ACHN (cell line): ENCODE measurements at regions not wholly inside any gene's neighbourhood (a gene's known extent, or its start where the extent isn't known, plus 50 kb on each side); places are given as distances from the start of the nearest gene placed in this dataset.

Experiments used
- DNase-seq: peaks from one replicate; pipeline ENCODE4 v3.0.0-alpha.2; 2015
- in situ Hi-C: cut with HindIII; loops from 2 replicates; pipeline ENCODE4 v1.10.0; 2017; ENCODE audit warnings: low sequenced_read_pairs, low pct_ligation_motif_present, low pct_unique_long_range_greater_than_20kb

- in situ Hi-C loops: no loop called here
- no peak for DNase-seq
Observed at GRCh38 chr16:54356391-54356790, 69.8 kb upstream of the IRX3 start.

DNA sequence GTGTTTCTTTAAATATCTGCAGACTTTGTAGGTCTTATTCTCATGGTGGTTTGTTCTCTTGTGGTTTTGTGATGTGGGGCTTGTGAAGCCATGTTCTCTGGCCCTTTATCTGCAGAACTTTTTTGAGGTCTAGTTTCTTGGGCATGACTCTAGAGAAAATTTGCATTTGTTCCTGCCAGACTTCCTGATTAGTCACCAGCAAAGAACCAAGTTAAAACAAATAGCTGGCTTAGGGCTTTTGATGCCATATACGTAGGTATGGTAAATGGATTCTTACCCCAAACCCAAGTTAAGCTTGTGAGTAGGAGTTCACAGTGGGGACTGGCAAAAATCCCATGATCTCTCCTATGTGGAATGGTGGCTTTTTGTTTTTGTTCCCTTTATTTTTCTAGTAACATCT lies 68.7 kb upstream of the IRX3 start:
- DNase-seq: no peak
- in situ Hi-C loops: no loop called here

DNA sequence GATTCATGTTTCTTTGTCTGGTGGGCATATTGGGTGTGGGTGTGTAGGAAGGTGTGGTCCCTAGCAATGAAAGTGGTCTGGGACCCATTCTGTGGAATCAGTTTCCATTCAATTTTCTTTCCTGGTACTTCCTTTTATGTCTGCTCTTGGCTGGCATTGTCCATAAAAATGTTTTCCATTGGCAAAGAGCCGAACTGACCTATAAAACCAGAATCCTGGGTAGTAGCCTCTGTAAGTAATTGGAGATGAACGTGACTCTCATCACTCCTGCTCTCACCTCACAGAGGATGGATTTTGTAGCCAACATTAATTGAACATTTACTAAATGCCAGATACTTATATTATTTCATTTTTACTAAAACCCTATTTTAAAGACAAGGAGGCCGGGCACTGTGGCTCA lies 66.5 kb upstream of the IRX3 start:
- in situ Hi-C loops: no loop called here
- no peak for DNase-seq

- in situ Hi-C loops: no loop called here
- DNase-seq: no peak
Observed at GRCh38 chr16:54351171-54351570, 64.6 kb upstream of the IRX3 start.

DNA sequence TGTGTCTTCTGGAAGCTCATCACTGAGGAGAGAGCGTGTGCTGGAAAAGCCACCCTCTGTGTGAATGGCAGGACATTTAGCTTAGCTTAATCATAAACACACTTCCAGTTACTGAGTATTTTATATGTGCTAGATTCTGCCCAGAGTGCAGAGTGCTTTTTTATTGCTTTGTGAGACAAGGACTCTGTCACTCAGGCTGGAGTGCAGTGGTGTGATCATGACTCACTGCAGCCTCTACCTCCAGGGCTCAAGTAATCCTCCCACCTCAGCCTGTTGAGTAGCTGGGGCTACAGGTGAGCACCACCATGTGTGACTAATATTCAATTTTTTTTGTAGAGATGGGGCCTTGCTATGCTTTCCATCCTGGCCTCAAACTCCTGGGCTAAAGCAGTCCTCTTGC lies 61.4 kb upstream of the IRX3 start:
- DNase-seq: no peak
- in situ Hi-C loops: no loop called here

DNA sequence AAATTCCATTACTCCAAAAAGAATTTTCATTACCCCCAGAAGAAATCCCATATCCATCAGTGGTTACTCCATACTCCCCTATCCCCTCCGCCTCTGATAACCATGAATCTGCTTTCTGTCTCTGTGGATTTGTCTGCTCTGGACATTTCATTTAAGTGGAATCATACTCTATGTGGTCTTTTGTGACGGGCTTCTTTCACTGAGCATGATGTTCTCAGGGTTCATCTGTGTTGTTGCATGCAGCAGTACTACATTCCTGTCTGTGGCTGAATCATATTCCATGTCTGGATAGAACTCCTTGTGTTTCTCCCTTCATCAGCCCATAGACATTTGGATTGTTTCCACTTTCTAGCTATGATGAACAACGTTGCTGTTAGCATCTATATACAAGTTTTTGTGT lies 59.5 kb upstream of the IRX3 start:
- DNase-seq: no peak
- in situ Hi-C loops: no loop called here

- in situ Hi-C loops: no loop called here
- no peak for DNase-seq
Observed at GRCh38 chr16:54344646-54345630, 58.4 kb upstream of the IRX3 start.

DNA sequence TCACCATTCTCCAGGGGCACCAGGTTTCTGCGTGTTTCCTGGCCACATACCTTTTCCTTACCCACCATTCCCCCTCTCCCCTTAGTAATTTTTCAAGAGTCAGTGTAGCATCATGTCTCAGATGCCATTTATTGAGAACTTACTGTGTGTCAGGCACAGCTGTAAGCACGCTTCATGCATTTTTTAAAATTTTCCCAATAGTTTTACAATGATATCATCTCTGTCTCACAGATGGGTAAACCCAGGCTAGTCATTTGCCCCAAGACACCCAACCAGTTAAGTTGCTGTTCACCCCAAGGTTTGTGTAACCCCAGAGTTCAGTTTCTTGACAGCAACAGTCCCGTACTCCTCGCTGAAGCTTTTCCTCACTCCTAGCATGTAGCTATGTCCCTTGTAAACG lies 56.4 kb upstream of the IRX3 start:
- DNase-seq: no peak
- in situ Hi-C loops: no loop called here

DNA sequence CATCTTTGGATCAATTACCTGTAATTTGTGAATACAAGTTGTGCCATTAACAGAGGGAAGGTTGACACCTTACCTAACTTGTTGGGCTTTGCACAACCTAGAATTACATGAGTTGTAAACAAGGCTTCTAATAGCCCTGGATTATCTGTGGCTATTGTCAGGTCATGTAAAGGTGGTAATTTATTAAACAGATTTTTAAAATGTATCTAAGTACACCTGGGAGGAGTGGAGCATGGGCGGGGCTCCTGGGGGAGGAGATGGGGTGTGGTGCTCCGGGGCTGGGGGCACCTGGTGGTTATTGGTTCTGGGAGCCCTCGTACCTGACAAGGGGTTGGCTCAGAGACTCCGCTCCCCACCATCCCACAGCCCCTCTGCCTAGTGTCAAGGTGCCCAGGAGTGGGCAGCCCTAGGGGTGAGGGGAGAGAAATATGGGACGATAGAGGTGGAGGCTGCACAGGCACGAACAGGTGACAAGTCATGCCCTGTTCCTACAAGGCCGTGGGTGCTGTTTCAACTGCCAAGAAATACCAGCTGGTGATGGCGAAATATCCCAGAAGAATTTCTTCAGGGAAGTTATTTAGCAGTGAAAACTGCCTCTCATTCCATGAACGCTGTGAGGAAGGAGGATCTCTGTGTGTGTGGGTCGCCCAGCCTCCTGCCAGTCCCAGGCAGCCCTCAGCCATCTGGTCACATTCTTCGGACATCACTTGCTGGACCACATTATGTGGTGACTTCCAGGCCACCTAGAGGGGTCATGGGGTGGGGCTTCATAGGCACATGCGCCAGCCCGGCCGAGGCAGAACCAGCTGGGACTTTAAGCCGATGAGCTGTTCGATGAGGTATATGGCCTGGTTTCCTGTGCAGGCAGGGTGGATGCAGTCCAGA lies 55.5 kb upstream of the IRX3 start:
- in situ Hi-C loops: no loop called here
- no peak for DNase-seq

- in situ Hi-C loops: no loop called here
- DNase-seq: no peak
Observed at GRCh38 chr16:54340531-54340930, 53.9 kb upstream of the IRX3 start.

DNA sequence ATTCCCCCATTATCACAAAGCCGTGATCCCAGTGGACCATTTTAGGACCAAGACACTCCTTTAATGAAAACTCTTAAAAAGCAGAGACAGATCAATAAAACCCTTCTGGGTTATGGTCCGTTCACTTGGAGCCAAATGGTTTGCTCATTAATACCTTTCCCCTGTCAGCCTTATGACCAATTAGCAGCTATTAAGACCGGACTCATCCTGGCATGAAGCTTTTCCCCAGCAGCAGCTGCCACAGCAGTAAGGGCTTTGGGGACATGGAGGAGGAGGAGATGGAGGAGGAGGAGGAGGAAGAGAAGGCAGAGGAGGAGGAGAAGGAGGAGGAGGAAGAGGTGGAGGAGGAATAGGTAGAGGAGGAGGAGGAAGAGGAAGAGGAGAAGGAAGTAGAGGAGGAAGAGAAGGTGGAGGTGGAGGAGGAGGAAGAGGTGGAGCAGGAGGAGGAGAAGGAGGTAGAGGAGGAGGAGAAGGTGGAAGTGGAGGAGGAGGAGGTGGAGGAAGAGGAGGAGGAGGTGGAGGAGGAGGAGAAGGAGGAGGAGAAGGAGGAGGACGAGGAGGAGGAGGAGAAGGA lies 50.1 kb upstream of the IRX3 start:
- no peak for DNase-seq
- in situ Hi-C loops: no loop called here
